CD4-positive, alpha-beta T cell treated with Interleukin-15 for 4 hours (primary cell): ENCODE measurements at regions not wholly inside any gene's neighbourhood (a gene's known extent, or its start where the extent isn't known, plus 50 kb on each side); places are given as distances from the start of the nearest gene placed in this dataset.
"Not testable (repeated sequence)": the region's sequence is repeated elsewhere in the genome, so short reads cannot be mapped to it uniquely, and the experiment has no call there.

Source experiments
- DNase-seq: peaks from one replicate; pipeline ENCODE4 v3.0.0-alpha.2; 2020; ENCODE audit warnings: low spot score

DNA sequence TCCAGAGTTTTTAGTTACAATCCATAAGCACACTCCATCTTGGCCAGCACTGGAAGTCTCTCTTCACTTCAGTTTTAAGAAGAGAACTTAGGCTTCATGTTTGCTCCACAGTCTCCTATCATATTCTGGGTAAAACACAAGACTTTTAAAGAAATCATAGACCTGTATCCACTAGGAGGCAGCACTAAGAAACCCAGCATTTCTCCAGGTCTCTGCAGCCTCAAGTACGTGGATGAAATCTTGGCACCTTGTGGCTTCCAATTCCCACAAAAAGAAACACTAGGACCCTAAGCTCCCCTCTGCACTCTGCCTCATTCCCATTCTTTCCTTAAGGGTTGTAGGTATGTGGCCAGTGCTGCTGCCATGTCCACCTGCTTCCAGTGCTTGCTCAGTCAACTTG lies 367.3 kb upstream of the CASK start:
- no peak for DNase-seq

DNA sequence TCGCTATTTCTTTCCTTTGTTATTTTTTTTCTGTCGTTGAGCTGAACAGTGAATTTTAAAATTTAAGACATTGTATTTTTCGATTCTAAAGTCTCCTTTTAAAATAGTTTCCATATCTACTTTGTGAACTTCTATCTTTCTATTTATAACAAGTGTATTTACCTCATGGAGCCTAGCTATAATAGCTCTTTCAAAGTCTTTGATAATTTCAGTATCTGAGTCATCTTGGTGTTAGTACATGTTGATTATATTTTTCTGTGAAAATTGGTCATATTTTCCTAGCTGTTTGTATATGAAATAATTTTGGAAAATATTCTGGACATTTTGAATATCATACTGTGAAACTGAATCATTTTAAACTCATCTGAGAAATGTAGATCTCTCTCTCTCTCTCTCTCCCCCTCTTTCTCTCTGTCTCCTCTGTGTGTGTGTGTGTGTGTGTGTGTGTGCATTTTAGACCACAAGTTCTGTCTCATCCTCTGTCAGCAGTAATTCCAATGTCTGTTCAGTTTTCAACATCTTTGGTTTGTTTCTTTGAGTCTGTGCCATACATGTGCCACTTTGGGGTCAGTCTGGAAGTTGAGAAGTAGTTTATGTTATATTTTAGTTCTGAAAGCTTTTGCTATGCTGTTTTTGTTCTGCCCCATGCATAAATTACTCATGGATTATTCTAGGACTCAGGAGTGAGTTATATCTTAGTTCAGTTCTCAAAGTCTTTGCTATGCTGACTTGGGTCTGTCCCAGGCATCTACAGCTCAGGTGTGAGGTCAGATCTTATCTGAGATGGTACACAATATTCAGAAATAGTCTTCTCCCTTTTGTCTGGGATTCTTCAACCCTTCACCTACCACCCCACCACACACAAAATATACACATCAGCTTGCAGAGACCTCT lies 366.4 kb upstream of the CASK start:
- DNase-seq: no peak

- DNase-seq: not testable (repeated sequence)
These were observed 362.3 kb upstream of the CASK start for GRCh38 chrX:42285681-42286080.

GRCh38 chrX:42276982-42277690 lies 353.8 kb upstream of the CASK start:
- DNase-seq: no peak

GRCh38 chrX:42274151-42274550 lies 350.8 kb upstream of the CASK start:
- DNase-seq: no peak

DNA sequence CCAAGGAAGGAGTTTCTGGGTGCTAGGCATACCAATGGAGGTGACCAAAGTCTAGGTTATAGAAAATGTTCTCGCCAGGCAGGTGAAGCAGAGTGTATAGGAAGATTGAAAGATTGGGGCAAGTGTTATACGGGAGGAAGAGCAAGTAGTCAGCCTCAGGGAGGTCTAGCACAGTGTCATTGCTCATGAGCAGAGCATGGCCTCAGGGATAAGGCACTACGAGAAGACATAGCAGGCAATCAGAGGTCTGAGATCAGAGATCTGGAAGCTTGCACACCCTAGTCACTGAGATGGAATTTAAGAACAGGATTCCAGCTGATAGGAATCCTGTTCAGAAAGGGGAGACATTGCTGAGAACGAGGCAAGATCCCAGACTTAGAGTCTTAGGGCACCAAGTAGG lies 350.0 kb upstream of the CASK start:
- no peak for DNase-seq

DNA sequence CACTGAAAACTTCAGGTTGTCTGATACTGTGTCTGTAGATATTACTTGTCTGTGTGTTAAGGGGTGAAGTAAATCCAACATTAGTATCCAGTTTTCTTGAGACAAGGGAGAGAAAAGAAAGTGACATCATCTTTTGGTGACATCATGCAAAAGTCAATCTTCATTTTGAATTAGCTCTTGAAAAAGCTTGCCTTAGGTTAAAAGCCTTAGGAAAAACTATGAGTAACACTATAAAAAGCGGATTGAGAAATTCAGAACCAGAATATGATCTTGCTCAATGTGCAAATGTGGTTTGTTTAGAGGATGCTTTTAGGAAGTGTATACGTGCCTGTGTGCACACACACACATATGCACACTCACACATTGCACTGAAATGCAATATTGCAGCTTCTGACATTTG lies 345.8 kb upstream of the CASK start:
- DNase-seq: no peak

- DNase-seq: no peak
These were observed 337.5 kb upstream of the CASK start for GRCh38 chrX:42260854-42261253.

- no peak for DNase-seq
These were observed 324.9 kb upstream of the CASK start for GRCh38 chrX:42248226-42248625.

GRCh38 chrX:42247241-42247640 lies 323.9 kb upstream of the CASK start:
- DNase-seq: no peak

DNA sequence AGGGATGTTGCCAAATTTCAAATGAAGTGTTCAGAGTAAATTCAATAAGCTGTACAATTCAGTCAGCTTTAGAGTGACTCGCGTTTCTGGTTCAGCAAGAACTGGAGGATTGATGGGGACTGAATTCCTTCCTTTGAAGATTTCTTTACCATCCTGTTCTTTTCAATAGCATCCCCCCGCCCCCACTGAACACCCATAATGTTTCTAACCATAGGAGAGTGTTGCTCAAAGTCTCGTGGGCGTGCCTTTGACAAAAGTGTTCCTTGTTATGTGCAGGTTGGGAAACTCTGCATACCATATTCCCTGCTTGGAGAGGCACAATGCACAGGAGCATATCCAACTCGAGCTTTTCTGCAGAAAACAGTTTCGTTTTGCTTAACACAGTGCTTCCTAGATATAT lies 323.5 kb upstream of the CASK start:
- DNase-seq: no peak

DNA sequence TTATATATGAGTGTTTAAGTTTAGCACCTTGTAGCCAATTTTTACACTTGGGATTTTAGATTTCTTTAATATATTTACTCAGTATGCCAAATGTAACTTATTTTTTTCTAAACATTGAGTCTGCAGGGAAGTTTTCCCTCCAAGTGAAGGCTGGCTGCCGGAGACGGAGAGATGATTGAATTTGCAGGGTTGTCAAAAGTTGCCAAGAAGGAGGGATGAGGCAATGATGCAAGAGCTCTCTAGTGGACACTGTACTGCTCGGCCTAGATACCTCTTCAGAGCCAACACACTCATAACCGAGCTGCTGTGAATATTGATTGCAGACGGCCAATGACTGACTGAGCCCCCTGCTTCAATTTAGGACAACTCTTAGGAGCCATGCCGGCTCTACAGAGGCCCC lies 318.6 kb upstream of the CASK start:
- no peak for DNase-seq

- no peak for DNase-seq
These were observed 318.1 kb upstream of the CASK start for GRCh38 chrX:42241421-42241820.

DNA sequence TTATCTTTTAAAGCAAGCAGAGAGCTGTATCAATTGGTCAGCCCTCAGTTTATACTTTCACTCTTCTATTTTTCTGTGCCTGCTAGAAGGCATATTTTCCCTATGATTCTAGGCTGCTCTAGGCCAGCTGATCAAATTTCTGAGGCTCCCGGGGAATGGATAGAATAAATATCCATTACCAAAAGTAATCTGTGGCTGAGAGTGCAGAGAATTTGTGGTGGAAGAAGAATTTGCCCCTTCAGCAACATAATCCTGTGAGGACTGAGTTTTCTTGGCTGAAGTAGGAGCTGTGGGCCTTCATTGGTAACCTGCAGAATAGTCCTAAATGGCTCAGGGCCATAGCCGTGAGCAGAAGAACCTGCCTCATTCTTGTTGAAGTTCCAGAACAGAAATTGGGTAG lies 314.6 kb upstream of the CASK start:
- no peak for DNase-seq

DNA sequence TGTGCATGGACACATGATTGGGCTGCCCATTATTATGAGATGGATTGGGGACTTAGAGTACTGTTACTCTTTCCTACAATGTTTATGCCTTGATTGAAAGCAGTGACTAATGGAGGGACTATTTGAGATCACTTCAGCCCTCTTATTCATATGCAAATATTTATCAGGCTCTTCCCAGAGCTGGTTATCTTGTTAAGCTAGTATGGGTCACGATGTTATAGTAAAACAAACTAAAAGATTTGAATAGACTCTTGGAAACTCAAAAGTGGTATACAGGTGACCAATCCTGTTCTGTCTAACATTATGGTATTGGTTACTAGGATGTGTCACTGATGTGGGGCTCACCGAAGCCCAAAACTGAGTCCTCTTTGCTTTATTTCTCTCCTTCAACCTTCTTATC lies 306.2 kb upstream of the CASK start:
- no peak for DNase-seq

- no peak for DNase-seq
These were observed 297.3 kb upstream of the CASK start for GRCh38 chrX:42220666-42221065.

DNA sequence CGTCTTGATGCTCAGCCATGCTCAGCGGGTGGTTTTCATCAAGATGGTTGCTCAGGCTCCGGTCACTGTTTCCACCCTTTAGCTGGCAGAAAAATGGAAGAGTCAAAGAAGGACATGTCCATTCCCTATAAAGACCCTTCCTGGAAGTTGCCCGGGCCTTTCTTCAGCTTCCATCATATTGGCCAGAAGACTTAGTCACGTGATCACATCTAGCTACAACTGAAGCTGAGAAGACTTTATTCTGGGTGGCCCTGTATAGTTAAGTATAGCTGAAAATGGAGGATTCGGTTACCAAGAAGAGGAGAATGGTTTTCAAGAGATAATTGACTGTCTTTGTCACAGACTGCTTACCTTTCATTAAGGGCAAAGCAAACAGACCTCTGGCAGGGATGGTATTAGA lies 296.7 kb upstream of the CASK start:
- no peak for DNase-seq

- DNase-seq: no peak
These were observed 295.9 kb upstream of the CASK start for GRCh38 chrX:42219231-42219630.

DNA sequence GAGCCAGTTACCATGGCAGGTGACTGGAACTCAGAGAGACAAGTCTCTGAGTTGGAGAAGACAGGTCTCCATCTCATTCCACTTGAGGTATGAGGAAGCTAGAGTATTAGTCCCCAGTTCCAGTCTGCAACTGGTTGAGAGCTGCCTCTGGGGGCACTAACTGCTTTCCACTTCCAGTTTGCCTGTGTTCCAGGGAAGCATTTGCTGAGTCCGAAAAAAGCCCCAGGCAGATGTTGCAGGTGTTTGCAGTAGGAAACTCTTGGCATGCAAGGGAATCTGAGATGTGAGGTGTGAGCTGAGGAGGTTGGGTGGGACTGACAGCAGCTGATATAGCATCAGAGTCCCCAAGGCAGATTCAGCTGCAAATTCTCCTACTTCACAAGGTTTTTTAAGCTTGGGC lies 272.2 kb upstream of the CASK start:
- DNase-seq: no peak

DNA sequence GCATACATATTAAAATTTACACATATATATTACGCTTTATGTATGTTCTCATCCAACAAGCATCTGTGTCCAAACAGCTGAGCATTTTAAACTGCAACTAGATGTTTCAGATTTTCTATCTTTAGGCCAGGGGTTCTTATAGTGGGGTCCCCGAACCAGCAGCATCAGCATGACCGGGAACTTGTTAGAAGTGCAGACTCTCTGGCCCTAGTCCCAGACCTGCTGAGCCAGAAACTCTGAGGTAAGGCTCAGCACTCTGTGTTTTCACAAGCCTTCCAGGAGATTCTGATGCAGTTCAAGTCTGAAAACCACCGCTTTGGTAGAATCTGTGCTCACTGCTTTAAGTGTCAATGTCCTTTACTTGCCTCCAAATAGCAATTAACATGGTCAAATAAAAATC lies 266.2 kb upstream of the CASK start:
- DNase-seq: no peak

DNA sequence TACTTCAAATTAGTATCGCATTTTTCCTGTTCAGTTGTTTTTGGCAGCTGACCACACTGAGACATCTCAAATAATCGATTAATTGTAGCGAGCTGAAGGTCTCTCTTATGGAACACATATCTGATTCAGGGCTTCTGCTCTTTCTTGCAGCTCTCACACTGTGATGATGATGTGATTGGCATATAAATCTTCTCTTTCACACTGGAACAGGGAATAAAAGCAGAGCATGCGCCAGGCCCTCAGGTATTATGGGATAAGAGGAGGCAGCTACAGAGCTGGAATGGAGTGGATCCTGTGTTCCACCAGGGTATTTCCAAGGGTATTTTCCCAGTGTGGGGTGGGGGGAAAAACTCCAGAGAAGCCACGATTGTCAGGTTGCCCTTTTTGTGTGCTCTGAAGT lies 265.4 kb upstream of the CASK start:
- DNase-seq: no peak

- no peak for DNase-seq
These were observed 253.4 kb upstream of the CASK start for GRCh38 chrX:42176789-42177188.

DNA sequence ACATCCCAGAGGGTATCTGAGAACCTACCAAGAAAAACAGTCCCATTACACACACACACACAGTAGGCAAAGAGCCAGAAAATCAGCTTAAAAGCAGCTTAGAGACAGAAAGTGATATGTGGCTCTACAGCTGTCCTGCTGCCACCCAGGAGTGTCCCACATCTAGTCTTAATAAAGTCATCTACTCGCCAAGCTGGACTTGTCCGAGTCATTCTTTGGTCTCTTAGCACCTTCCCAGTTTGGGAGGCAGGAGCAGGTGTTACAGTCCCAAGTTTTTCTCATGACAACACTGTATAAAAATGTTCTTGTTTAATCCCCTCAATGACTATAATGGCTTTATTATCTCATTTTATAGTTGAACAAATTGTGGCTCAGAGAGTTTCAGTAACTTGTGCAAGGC lies 252.5 kb upstream of the CASK start:
- DNase-seq: no peak

GRCh38 chrX:42157923-42158322 lies 234.6 kb upstream of the CASK start:
- not testable (repeated sequence) for DNase-seq
